Right lobe of liver (tissue), 6 donors: ENCODE measurements at regions not wholly inside any gene's neighbourhood (a gene's known extent, or its start where the extent isn't known, plus 50 kb on each side); places are given as distances from the start of the nearest gene placed in this dataset.

Experiments
- ATAC-seq, 4 donors: fragments of 200-7000 bp; cut with Tn5 transposase; one replicate each; pipeline ENCODE4 v1.9.1; 2020; ENCODE audit warnings: mild to moderate bottlenecking in 4 of 4, moderate library complexity in 4 of 4
- DNase-seq, 3 donors: peaks; one replicate each; pipeline ENCODE4 v3.0.0-alpha.2; 2020
- H3K27ac ChIP-seq, 3 donors: fragments of 200-600 bp; one replicate each; pipeline ENCODE4 v1.8.0; 2022
- H3K27me3 ChIP-seq, 2 donors: fragments of 200-600 bp; one replicate each; pipeline ENCODE4 v1.8.0; 2022
- H3K36me3 ChIP-seq, 4 donors: fragments of 200-600 bp; sonication (generic) in 1 of 4; one replicate each; pipeline versions ENCODE4 v1.5.1 to v1.8.0; 2017 to 2022; ENCODE audit warnings: control low read depth in 1 of 4
- H3K4me1 ChIP-seq, 4 donors: fragments of 200-600 bp; sonication (generic) in 1 of 4; one replicate each; pipeline versions ENCODE4 v1.5.1 to v1.8.0; 2017 to 2022; ENCODE audit warnings: control low read depth in 1 of 4
- H3K4me3 ChIP-seq, 3 donors: fragments of 200-600 bp; one replicate each; pipeline ENCODE4 v1.8.0; 2022
- H3K9me3 ChIP-seq, 4 donors: fragments of 200-600 bp; sonication (generic) in 1 of 4; one replicate each; pipeline versions ENCODE4 v1.5.1 to v1.8.0; 2017 to 2022; ENCODE audit warnings: control low read depth in 1 of 4
- CTCF ChIP-seq, 4 donors: fragments of 200-600 bp in 3 of 4; fragments of 450-650 bp in 1 of 4; IDR thresholded peaks; one replicate each; pipeline versions ENCODE4 v1.5.1 to v1.8.0; 2016 to 2022; ENCODE audit warnings: antibody characterized with exemption in 4 of 4, mild to moderate bottlenecking in 2 of 4
- POLR2A ChIP-seq: fragments of 450-650 bp; IDR thresholded peaks from one replicate; pipeline ENCODE4 v1.6.1; 2017; ENCODE audit warnings: antibody characterized with exemption, mild to moderate bottlenecking
- WGBS: methylation state at CpG from one replicate; pipeline ENCODE4 v1.1.6; 2018; ENCODE audit warnings: low coverage, low lambda C conversion rate; ENCODE audit not compliant: insufficient coverage; ENCODE audit errors: missing lambda C conversion rate; 5-methylcytosine and 5-hydroxymethylcytosine counted together
- intact Hi-C, 2 donors: fragments of 100-400 bp; cut with DNase I; formaldehyde crosslinking; loops; one replicate each; pipeline versions ENCODE4 v1.11.2 to v1.14.1; 2022
- donor health status: DM: no; HTN: yes; CAD: no.
- donor health status: DM: no; HTN: no; CAD: no.
- donor health status: DM: no; HTN: no; CAD: no.
- donor health status: DM: no; HTN: yes; CAD: no.
- donor health status: DM: no; HTN: yes; CAD: no.

GRCh38 chr15:46502667-46503066, 867.8 kb downstream of the SQOR start:
- ATAC-seq: no peak
- no peaks in the 10 kb centered on the region for H3K4me1 ChIP-seq
- no peaks in the 10 kb centered on the region for H3K9me3 ChIP-seq
- DNase-seq: no peak
- no peaks in the 10 kb centered on the region for H3K27me3 ChIP-seq
- H3K36me3 ChIP-seq: no peaks in the 10 kb centered on the region
- TF ChIP-seq CTCF (IDR thresholded peaks at IDR 0.05) (peak in 3 of 4 donors; percentile 9 to 22 (median 15)), POLR2A (no peak)
- WGBS: 50% methylated on average over 3 of the region's 3 CpGs
- no peak overlapping the region for H3K4me3 ChIP-seq
- H3K27ac ChIP-seq: no peak overlapping the region
- intact Hi-C loops: no loop called here

GRCh38 chr15:46518381-46518780, 883.6 kb downstream of the SQOR start:
- Histone ChIP-seq H3K4me3 (no peak overlapping the region), H3K9me3 (no peaks in the 10 kb centered on the region), H3K36me3 (no peaks in the 10 kb centered on the region), H3K27me3 (no peaks in the 10 kb centered on the region), H3K27ac (no peak overlapping the region), H3K4me1 (no peaks in the 10 kb centered on the region)
- ATAC-seq (no peak), DNase-seq (no peak)
- intact Hi-C loops: no loop called here
- no peak for TF ChIP-seq POLR2A
- no peak for TF ChIP-seq CTCF (IDR thresholded peaks at IDR 0.05)

- ATAC-seq (no peak), DNase-seq (no peak)
- Histone ChIP-seq H3K27ac (no peak overlapping the region), H3K4me3 (no peak overlapping the region), H3K4me1 (peaks cover 0 to 7% (median 0%) of the 10 kb centered on the region in 4 donors), H3K27me3 (no peaks in the 10 kb centered on the region), H3K36me3 (no peaks in the 10 kb centered on the region), H3K9me3 (no peaks in the 10 kb centered on the region)
- intact Hi-C loops: no loop called here
- TF ChIP-seq CTCF (IDR thresholded peaks at IDR 0.05): no peak
- TF ChIP-seq POLR2A: no peak
- WGBS: 85% methylated on average over 1 of the region's 1 CpG
These were observed 888.9 kb downstream of the SQOR start for GRCh38 chr15:46523701-46524100.

GRCh38 chr15:46525984-46526725, 891.3 kb downstream of the SQOR start:
- no peaks in the 10 kb centered on the region for H3K36me3 ChIP-seq
- TF ChIP-seq CTCF (IDR thresholded peaks at IDR 0.05): no peak
- TF ChIP-seq POLR2A: no peak
- intact Hi-C loops: no loop called here
- ATAC-seq (peak; percentile 66 to 90 (median 86)), DNase-seq (no peak)
- peaks cover 0 to 7% (median 0%) of the 10 kb centered on the region in 4 donors for H3K4me1 ChIP-seq
- 22% methylated on average over 3 of the region's 3 CpGs for WGBS
- H3K27ac ChIP-seq: peak overlapping the region in 2 of 3 donors; percentile 2 to 19
- H3K4me3 ChIP-seq: no peak overlapping the region
- no peaks in the 10 kb centered on the region for H3K9me3 ChIP-seq
- no peaks in the 10 kb centered on the region for H3K27me3 ChIP-seq
